ENCODE measurements at regions not wholly inside any gene's neighbourhood (a gene's known extent, or its start where the extent isn't known, plus 50 kb on each side); places are given as distances from the start of the nearest gene placed in this dataset.

DNA sequence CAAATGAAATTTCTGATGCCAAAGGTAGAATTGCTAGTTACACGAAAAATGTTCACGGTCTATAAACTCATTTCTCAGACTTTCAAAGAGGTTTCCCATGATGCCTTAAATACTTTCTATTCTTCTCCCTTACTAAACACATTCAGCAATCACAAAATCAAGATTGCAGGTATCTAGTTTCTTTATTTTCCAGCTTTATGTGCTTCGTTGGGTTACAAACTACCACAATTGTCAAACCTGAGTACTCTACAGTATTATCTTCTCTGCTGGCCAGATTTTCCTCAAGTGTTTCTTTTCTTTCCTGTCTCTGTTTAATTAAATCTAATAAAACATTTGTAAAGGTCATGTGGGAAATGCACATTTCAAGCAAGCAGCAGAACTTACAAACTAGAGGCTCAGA is 201.8 kb upstream of the ZNF385D start:
- no peak overlapping the region for H4K8ac ChIP-seq (replicated peaks; ENCODE audit: insufficient read length, low read depth, low read length)
- no peak overlapping the region for H3K56ac ChIP-seq (ENCODE audit: insufficient read length, low read depth, low read length)
- H3K79me1 ChIP-seq (ENCODE audit: insufficient read depth, low read depth, low read length, poor library complexity, severe bottlenecking), result no peaks in the 10 kb centered on the region
- no CpG with 5 or more reads among the region's 3 CpGs for WGBS (ENCODE audit: extremely low coverage, insufficient read length, low lambda C conversion rate)
- no peak overlapping the region for H3K14ac ChIP-seq (ENCODE audit: insufficient read depth, low read length)
- no peak overlapping the region for H3K27ac ChIP-seq (ENCODE audit: insufficient read length, low read depth, low read length)
- no peak overlapping the region for H3K4me2 ChIP-seq (ENCODE audit: insufficient read depth, insufficient read length, low read length)
- no peaks in the 10 kb centered on the region for H3K23me2 ChIP-seq (ENCODE audit: insufficient read length, low read depth, low read length, poor library complexity, severe bottlenecking)
- Mint-ChIP-seq H3K9me3 (peaks cover 3 to 11% of the 10 kb centered on the region in 2 experiments; a peak in 4 of 5 replicates), H3K36me3 (ENCODE audit: insufficient read depth in 1 of 3, low read depth in 3 of 3) (peaks cover 0 to 4% (median 0%) of the 10 kb centered on the region in 3 experiments; a peak in 1 of 7 replicates), H3K4me1 (peaks cover 3 to 5% of the 10 kb centered on the region in 2 experiments; a peak in 1 of 4 replicates), H3K27ac (no peak overlapping the region), H3K4me3 (no peak overlapping the region), H3K27me3 (ENCODE audit: low read depth) (no peaks in the 10 kb centered on the region)
- no peak overlapping the region for H3K4ac ChIP-seq (ENCODE audit: low read depth, low read length)
- no peak for DNase-seq
- H3K23ac ChIP-seq (ENCODE audit: insufficient read length, low read depth, low read length), result no peak overlapping the region
- H2BK20ac ChIP-seq (ENCODE audit: low read depth, low read length, poor library complexity, severe bottlenecking), result no peak overlapping the region
- H3K18ac ChIP-seq (ENCODE audit: insufficient read length, low read depth, low read length), result no peak overlapping the region
- TF ChIP-seq, protein P1, sequence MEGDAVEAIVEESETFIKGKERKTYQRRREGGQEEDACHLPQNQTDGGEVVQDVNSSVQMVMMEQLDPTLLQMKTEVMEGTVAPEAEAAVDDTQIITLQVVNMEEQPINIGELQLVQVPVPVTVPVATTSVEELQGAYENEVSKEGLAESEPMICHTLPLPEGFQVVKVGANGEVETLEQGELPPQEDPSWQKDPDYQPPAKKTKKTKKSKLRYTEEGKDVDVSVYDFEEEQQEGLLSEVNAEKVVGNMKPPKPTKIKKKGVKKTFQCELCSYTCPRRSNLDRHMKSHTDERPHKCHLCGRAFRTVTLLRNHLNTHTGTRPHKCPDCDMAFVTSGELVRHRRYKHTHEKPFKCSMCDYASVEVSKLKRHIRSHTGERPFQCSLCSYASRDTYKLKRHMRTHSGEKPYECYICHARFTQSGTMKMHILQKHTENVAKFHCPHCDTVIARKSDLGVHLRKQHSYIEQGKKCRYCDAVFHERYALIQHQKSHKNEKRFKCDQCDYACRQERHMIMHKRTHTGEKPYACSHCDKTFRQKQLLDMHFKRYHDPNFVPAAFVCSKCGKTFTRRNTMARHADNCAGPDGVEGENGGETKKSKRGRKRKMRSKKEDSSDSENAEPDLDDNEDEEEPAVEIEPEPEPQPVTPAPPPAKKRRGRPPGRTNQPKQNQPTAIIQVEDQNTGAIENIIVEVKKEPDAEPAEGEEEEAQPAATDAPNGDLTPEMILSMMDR (conservative IDR thresholded peaks at IDR 0.05), result no peak
- H2BK120ac ChIP-seq (ENCODE audit: low read depth, low read length, poor library complexity, severe bottlenecking), result no peak overlapping the region
- H3K27me3 ChIP-seq (ENCODE audit: insufficient read depth, low read length), result no peaks in the 10 kb centered on the region
- H4K20me1 ChIP-seq (ENCODE audit: control insufficient read depth, insufficient read depth, insufficient read length), result no peaks in the 10 kb centered on the region
- H3K9ac ChIP-seq (ENCODE audit: extremely low read depth, insufficient read length, low read length), result no peak overlapping the region
- H4K91ac ChIP-seq (ENCODE audit: insufficient read length, low read depth, low read length), result no peak overlapping the region
- H2AK5ac ChIP-seq (ENCODE audit: insufficient read length, low read length), result no peak overlapping the region
- no peak overlapping the region for H2BK12ac ChIP-seq (ENCODE audit: insufficient read length, low read depth, low read length)
- H2AFZ ChIP-seq (ENCODE audit: low read length), result no peak overlapping the region
- H4K5ac ChIP-seq (ENCODE audit: insufficient read length, low read depth, low read length), result no peak overlapping the region
- no peaks in the 10 kb centered on the region for H3K79me2 ChIP-seq (ENCODE audit: insufficient read depth, low read length)
- no peak overlapping the region for H2BK5ac ChIP-seq (ENCODE audit: insufficient read length, low read length)
- H3K9me3 ChIP-seq (ENCODE audit: control insufficient read depth, low read depth, low read length), result no peaks in the 10 kb centered on the region
- H3K4me1 ChIP-seq (ENCODE audit: insufficient read depth, low read length), result no peaks in the 10 kb centered on the region
- no peak overlapping the region for H3T11ph ChIP-seq (ENCODE audit: low read length)
- no peak overlapping the region for H2BK15ac ChIP-seq (ENCODE audit: low read depth, low read length)
